ENCODE measurements at regions not wholly inside any gene's neighbourhood (a gene's known extent, or its start where the extent isn't known, plus 50 kb on each side); places are given as distances from the start of the nearest gene placed in this dataset.
A peak's percentile ranks its signal among the peaks of the same experiment; 100 is the strongest.

DNA sequence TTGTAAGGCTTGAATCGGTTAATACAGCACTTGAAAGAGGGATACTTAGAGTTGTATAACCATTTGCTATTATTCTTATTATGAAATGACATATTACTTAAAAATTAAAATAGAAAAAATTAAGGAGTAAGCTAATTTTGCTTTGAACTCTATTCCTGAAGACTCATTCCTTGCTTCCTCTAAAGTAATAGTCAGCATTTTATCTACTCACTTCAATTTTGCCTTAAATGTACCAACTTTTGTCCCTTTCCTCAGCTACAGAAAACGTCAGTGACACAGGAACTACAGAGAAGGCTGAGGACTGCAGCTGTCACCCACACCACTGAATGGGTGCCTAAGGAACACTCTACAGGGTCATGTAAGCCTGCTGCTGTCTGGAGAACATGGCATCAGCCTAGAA lies 80.7 kb upstream of the OSR1 start:
- Histone ChIP-seq H3K9ac (ENCODE audit: low read depth, low read length) (no peak overlapping the region), H3K27me3 (ENCODE audit: control insufficient read depth, insufficient read depth, low read length) (no peaks in the 10 kb centered on the region), H3K9me3 (ENCODE audit: control insufficient read depth, insufficient read depth, low read length) (no peaks in the 10 kb centered on the region), H3K4me3 (ENCODE audit: low read depth, low read length) (no peak overlapping the region), H3K27ac (ENCODE audit: low read depth, low read length) (no peak overlapping the region), H3K4me1 (ENCODE audit: control insufficient read depth, insufficient read depth, low read length) (no peaks in the 10 kb centered on the region), H3K36me3 (ENCODE audit: control insufficient read depth, insufficient read depth, low read length) (no peaks in the 10 kb centered on the region)

DNA sequence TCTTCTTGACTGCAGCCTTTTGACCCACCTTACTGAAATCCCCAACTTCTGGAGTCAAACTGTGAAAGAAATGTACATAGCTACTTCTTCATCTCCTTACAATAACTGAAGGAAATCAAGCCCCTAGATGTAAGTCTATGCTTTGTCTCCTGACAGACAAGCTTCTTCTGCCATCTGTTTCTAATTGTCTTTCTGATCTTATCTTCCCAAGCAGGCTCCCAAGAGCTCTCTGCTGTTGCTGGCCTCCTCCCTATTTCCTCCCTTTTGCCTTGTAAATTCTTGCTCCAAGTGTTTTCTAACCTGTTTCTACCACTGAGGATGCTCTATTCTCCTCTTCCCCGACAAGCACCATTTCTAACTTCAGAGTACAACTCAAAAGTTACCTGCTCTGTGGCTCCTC lies 77.4 kb upstream of the OSR1 start:
- H3K9ac ChIP-seq (ENCODE audit: low read depth, low read length): no peak overlapping the region
- no peaks in the 10 kb centered on the region for H3K36me3 ChIP-seq (ENCODE audit: control insufficient read depth, insufficient read depth, low read length)
- no peak overlapping the region for H3K4me3 ChIP-seq (ENCODE audit: low read depth, low read length)
- H3K27me3 ChIP-seq (ENCODE audit: control insufficient read depth, insufficient read depth, low read length): no peaks in the 10 kb centered on the region
- no peaks in the 10 kb centered on the region for H3K4me1 ChIP-seq (ENCODE audit: control insufficient read depth, insufficient read depth, low read length)
- H3K27ac ChIP-seq (ENCODE audit: low read depth, low read length): no peak overlapping the region
- no peaks in the 10 kb centered on the region for H3K9me3 ChIP-seq (ENCODE audit: control insufficient read depth, insufficient read depth, low read length)

DNA sequence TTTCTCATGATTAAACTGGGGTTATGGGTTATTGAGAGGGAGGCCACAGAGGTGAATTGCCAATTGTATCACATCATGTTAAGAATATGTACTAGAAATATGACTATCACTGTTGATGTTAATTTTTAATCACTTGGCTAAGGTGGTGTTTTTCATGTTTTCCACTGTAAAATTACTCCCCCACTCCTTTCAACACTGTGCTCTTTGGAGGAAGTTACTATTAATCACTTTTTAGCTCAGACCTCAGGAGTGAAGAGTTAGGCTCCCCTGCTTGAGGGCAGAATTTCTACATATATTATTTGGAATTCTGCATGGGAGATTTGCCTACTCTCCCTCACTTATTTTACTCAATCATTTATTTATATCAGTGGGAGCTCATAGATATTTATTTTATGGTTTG lies 76.0 kb upstream of the OSR1 start:
- Histone ChIP-seq H3K4me3 (ENCODE audit: low read depth, low read length) (no peak overlapping the region), H3K9ac (ENCODE audit: low read depth, low read length) (no peak overlapping the region), H3K27me3 (ENCODE audit: control insufficient read depth, insufficient read depth, low read length) (no peaks in the 10 kb centered on the region), H3K9me3 (ENCODE audit: control insufficient read depth, insufficient read depth, low read length) (no peaks in the 10 kb centered on the region), H3K27ac (ENCODE audit: low read depth, low read length) (no peak overlapping the region), H3K36me3 (ENCODE audit: control insufficient read depth, insufficient read depth, low read length) (no peaks in the 10 kb centered on the region), H3K4me1 (ENCODE audit: control insufficient read depth, insufficient read depth, low read length) (no peaks in the 10 kb centered on the region)

DNA sequence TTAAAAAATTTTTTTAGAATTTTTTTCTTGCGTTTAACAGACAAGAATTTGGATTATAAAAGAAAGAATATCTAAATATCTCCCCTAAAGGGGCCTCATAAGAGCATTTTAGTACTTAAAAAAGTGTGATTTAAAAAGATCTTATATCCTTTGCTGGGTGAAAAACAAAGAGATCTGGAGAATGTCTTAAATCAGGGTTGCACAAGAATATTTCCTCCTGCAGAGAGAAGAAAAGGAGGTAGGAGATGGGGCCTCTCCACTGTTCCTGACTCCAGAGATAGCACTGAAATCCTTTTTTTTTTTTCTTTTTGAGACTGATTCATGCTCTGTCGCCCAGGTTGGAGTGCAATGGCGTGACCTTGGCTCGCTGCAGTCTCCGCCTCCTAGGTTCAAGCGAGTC lies 68.5 kb upstream of the OSR1 start:
- Histone ChIP-seq H3K9ac (ENCODE audit: low read depth, low read length) (no peak overlapping the region), H3K9me3 (ENCODE audit: control insufficient read depth, insufficient read depth, low read length) (no peaks in the 10 kb centered on the region), H3K27me3 (ENCODE audit: control insufficient read depth, insufficient read depth, low read length) (no peaks in the 10 kb centered on the region), H3K4me1 (ENCODE audit: control insufficient read depth, insufficient read depth, low read length) (peaks cover 24% of the 10 kb centered on the region), H3K27ac (ENCODE audit: low read depth, low read length) (no peak overlapping the region), H3K4me3 (ENCODE audit: low read depth, low read length) (no peak overlapping the region), H3K36me3 (ENCODE audit: control insufficient read depth, insufficient read depth, low read length) (no peaks in the 10 kb centered on the region)

DNA sequence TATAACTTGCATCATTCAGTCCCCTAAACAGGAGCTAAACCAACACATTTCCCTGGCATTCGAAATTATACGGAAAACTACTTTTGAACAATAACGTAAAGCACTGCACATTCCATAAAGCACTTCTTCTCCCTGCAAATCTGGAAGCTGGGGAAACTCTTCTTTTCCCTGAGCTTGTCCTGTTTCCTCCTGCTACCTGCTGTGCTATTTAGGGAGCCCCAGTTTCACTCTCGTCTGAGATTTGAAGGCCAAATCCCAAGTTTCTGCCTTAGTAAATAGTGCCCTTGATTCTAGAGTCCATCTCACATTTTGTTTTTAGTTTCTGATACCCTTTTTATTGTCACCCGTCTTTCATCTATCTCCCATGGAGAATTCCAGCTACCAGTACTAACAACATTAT lies 67.7 kb upstream of the OSR1 start:
- 0 out of 2 replicates have a peak overlapping the region, but pooled peaks have one; percentile 2 for H3K4me3 ChIP-seq (ENCODE audit: low read depth, low read length)
- no peak overlapping the region for H3K9ac ChIP-seq (ENCODE audit: low read depth, low read length)
- no peaks in the 10 kb centered on the region for H3K27me3 ChIP-seq (ENCODE audit: control insufficient read depth, insufficient read depth, low read length)
- H3K4me1 ChIP-seq (ENCODE audit: control insufficient read depth, insufficient read depth, low read length): peaks cover 24% of the 10 kb centered on the region
- H3K9me3 ChIP-seq (ENCODE audit: control insufficient read depth, insufficient read depth, low read length): no peaks in the 10 kb centered on the region
- H3K36me3 ChIP-seq (ENCODE audit: control insufficient read depth, insufficient read depth, low read length): no peaks in the 10 kb centered on the region
- H3K27ac ChIP-seq (ENCODE audit: low read depth, low read length): no peak overlapping the region

DNA sequence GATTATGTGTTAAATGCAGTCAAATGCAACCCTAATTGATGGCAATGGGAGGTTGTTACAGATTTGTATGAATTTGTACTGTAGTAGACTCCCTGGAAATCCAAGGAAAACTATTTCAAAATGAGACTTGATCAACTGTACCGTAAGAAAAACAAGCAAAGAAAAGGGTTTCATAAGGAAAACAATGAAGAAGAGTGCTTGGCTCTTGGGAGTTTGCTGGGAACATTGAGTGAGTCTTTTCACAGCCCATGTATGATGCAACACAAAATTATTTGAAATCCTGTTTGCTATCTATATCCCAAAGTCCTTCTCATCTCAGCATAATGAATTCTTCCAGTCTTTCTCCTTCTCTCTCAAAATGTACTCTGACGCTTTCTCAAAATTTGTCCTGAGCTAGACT lies 67.0 kb upstream of the OSR1 start:
- Histone ChIP-seq H3K27me3 (ENCODE audit: control insufficient read depth, insufficient read depth, low read length) (no peaks in the 10 kb centered on the region), H3K9ac (ENCODE audit: low read depth, low read length) (no peak overlapping the region), H3K9me3 (ENCODE audit: control insufficient read depth, insufficient read depth, low read length) (no peaks in the 10 kb centered on the region), H3K4me3 (ENCODE audit: low read depth, low read length) (no peak overlapping the region), H3K36me3 (ENCODE audit: control insufficient read depth, insufficient read depth, low read length) (no peaks in the 10 kb centered on the region), H3K27ac (ENCODE audit: low read depth, low read length) (no peak overlapping the region), H3K4me1 (ENCODE audit: control insufficient read depth, insufficient read depth, low read length) (peaks cover 24% of the 10 kb centered on the region)

DNA sequence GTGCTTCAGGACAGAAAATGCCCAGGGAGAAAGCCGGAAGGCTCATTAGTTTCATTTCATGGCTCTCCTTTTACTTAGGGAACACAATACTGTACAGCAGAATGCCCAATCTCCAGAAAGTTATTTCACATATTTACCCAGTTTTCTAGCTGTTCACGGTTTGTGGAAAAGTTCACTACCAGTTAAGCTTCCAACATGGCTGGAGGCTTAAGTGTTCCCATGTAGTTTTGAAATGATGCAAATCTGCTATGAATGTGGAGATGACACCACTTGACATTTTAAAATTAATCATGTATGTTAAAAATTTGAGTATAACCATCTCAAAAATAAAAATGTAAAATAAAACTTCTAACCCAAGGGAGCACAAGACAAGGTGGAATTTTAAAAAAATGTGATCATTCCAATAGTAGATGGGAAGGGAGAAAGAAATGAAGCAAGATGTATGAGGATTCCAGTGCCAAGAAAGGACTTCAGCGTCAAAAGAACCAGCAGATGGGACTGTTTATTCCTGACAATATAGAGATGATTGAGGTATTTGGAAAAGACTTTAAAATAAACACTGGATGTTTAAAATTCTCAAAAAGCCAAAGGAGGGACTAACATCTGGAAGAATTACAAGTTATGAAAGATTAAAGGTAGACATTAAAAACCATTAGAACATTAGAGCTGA lies 60.9 kb upstream of the OSR1 start:
- H3K9ac ChIP-seq (ENCODE audit: low read depth, low read length): no peak overlapping the region
- H3K27me3 ChIP-seq (ENCODE audit: control insufficient read depth, insufficient read depth, low read length): no peaks in the 10 kb centered on the region
- no peak overlapping the region for H3K27ac ChIP-seq (ENCODE audit: low read depth, low read length)
- H3K4me1 ChIP-seq (ENCODE audit: control insufficient read depth, insufficient read depth, low read length): peaks cover 6% of the 10 kb centered on the region; the same call in 1 of the 2 replicates
- H3K4me3 ChIP-seq (ENCODE audit: low read depth, low read length): no peak overlapping the region
- H3K9me3 ChIP-seq (ENCODE audit: control insufficient read depth, insufficient read depth, low read length): no peaks in the 10 kb centered on the region
- H3K36me3 ChIP-seq (ENCODE audit: control insufficient read depth, insufficient read depth, low read length): no peaks in the 10 kb centered on the region

DNA sequence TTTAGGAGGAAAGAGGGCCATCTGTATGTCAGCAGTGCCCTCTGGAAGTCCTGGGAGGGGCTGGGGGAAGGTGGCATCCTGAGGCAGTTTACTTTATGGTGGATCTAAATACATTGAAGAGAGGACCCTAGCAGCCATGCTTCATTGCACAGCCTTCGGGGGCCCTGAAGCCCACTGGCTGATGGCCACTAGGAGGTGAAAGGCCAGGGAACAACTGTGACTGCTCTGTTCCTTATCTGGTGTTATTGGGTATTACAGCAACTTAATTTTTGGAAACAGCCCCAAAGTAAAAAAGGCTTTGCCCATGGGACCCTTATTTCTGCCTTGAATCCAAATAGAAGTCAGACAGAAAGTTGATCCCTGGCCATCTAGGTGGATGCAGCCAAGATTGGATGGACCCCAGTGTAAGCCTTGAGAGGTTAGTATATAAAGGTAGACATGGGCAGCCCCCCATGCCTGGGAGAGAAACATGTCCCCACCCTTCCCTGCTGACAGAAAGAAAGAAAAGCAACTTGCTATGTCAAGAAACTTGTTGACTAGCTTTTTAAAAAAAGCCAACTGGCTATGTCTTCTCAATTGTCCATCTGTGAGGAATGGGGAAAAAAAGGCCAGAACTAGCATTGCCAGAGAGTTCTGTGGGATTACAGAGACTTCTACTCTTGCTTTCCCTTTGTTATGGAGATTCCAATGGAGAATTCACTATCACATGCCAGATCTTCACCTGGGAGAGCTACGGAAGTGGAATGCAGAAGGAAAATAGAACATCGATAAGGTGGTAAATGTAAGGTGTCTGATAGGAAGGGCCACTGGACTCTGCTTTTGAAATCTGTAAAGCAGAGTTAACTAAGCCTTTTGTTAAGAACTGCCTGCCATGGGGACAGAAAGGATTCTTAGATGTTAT lies 58.6 kb upstream of the OSR1 start:
- no peaks in the 10 kb centered on the region for H3K27me3 ChIP-seq (ENCODE audit: control insufficient read depth, insufficient read depth, low read length)
- H3K9ac ChIP-seq (ENCODE audit: low read depth, low read length): no peak overlapping the region
- peaks cover 6% of the 10 kb centered on the region; the same call in 1 of the 2 replicates for H3K4me1 ChIP-seq (ENCODE audit: control insufficient read depth, insufficient read depth, low read length)
- no peaks in the 10 kb centered on the region for H3K9me3 ChIP-seq (ENCODE audit: control insufficient read depth, insufficient read depth, low read length)
- no peak overlapping the region for H3K4me3 ChIP-seq (ENCODE audit: low read depth, low read length)
- H3K36me3 ChIP-seq (ENCODE audit: control insufficient read depth, insufficient read depth, low read length): no peaks in the 10 kb centered on the region
- no peak overlapping the region for H3K27ac ChIP-seq (ENCODE audit: low read depth, low read length)

DNA sequence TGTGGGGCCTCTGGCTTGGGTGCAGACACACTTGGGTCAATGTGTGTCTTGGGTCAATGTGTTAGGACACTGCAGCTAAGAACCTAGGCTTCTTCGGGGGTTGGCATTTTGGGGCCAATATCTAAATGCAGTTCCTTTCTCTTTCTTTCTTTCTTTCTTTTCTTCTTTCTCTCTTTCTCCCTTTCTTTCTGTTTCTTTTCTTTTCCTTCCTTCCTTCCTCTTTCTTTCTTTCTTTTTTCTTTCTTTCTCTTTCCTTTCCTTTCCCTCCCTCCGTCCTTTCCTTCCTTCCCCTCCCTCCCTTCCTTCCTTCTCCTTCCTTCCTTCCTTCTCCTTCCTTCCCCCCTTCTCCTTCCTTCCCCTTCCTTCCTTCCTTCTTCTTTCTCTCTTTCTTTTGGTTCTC lies 57.7 kb upstream of the OSR1 start:
- H3K9me3 ChIP-seq (ENCODE audit: control insufficient read depth, insufficient read depth, low read length): no peaks in the 10 kb centered on the region
- H3K4me3 ChIP-seq (ENCODE audit: low read depth, low read length): no peak overlapping the region
- peaks cover 6% of the 10 kb centered on the region; the same call in 1 of the 2 replicates for H3K4me1 ChIP-seq (ENCODE audit: control insufficient read depth, insufficient read depth, low read length)
- no peaks in the 10 kb centered on the region for H3K27me3 ChIP-seq (ENCODE audit: control insufficient read depth, insufficient read depth, low read length)
- H3K27ac ChIP-seq (ENCODE audit: low read depth, low read length): no peak overlapping the region
- no peaks in the 10 kb centered on the region for H3K36me3 ChIP-seq (ENCODE audit: control insufficient read depth, insufficient read depth, low read length)
- H3K9ac ChIP-seq (ENCODE audit: low read depth, low read length): no peak overlapping the region

DNA sequence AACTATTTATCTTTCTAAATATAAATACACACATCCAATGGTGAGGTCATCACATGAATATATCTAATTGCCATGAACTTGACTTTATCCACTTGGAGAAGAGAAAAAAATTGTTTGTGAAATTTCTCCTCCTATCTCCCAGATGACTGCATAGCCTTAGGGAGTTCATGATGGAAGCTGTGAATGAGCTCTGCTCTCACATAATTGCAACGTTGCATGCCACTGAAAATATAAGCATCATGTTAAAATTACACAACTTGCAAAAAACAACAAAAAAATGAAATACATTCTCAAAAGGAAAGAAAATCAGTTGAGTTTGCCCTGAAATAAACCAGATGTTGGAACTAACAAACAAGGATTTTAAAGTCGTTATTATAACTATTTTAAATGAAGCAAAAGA lies 50.6 kb upstream of the OSR1 start:
- Histone ChIP-seq H3K27ac (ENCODE audit: low read depth, low read length) (no peak overlapping the region), H3K4me1 (ENCODE audit: control insufficient read depth, insufficient read depth, low read length) (no peaks in the 10 kb centered on the region), H3K36me3 (ENCODE audit: control insufficient read depth, insufficient read depth, low read length) (no peaks in the 10 kb centered on the region), H3K9ac (ENCODE audit: low read depth, low read length) (no peak overlapping the region), H3K27me3 (ENCODE audit: control insufficient read depth, insufficient read depth, low read length) (no peaks in the 10 kb centered on the region), H3K9me3 (ENCODE audit: control insufficient read depth, insufficient read depth, low read length) (no peaks in the 10 kb centered on the region), H3K4me3 (ENCODE audit: low read depth, low read length) (no peak overlapping the region)

DNA sequence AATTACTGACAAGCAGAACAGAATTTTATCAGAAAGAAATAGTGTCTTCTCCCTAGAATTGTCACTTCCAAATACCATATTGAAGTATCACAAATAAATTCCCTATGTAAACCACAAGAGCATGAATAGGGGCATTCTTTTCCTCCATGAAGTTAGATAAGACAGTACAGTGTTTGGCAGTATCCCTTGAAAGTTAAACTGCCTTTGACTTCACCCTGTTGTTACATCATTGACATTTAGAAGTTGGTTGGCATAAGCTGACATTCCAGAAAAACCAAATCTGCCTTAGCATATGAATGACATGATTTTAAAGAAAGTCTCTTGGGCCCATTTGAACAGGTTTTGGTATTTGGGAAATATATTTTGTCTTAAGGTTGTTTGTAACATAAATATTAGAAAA lies 50.2 kb upstream of the OSR1 start:
- Histone ChIP-seq H3K4me3 (ENCODE audit: low read depth, low read length) (no peak overlapping the region), H3K9me3 (ENCODE audit: control insufficient read depth, insufficient read depth, low read length) (no peaks in the 10 kb centered on the region), H3K27ac (ENCODE audit: low read depth, low read length) (no peak overlapping the region), H3K36me3 (ENCODE audit: control insufficient read depth, insufficient read depth, low read length) (no peaks in the 10 kb centered on the region), H3K9ac (ENCODE audit: low read depth, low read length) (no peak overlapping the region), H3K27me3 (ENCODE audit: control insufficient read depth, insufficient read depth, low read length) (no peaks in the 10 kb centered on the region), H3K4me1 (ENCODE audit: control insufficient read depth, insufficient read depth, low read length) (no peaks in the 10 kb centered on the region)

Measured in HUES48 (cell line).